Kidney (tissue), 13 donors: ENCODE measurements at regions not wholly inside any gene's neighbourhood (a gene's known extent, or its start where the extent isn't known, plus 50 kb on each side); places are given as distances from the start of the nearest gene placed in this dataset.
"Not testable (repeated sequence)": the region's sequence is repeated elsewhere in the genome, so short reads cannot be mapped to it uniquely, and the experiment has no call there.

Experiments used
- DNase-seq, 5 donors: peaks; one replicate each; pipeline ENCODE4 v3.0.0-alpha.2; 2013 to 2020
- FAIRE-seq: peaks from 2 replicates; lab custom pipeline; 2012; peaks lifted over from hg19 to GRCh38; lab: Jason Lieb, UNC
- H3K27ac ChIP-seq, 2 donors: one replicate each; pipeline ENCODE4 v1.7.0; 2013; ENCODE audit warnings: low read depth in 2 of 2, low read length in 2 of 2, inconsistent platforms in 1 of 2
- H3K27me3 ChIP-seq: one replicate; pipeline ENCODE4 v1.7.1; 2013; ENCODE audit warnings: low read length, inconsistent platforms; ENCODE audit not compliant: control insufficient read depth, insufficient read depth
- H3K36me3 ChIP-seq, 3 donors: one replicate each; pipeline versions ENCODE4 v1.7.0 to v1.7.1; 2013; ENCODE audit warnings: low read length in 3 of 3, control low read depth in 1 of 3, inconsistent platforms in 1 of 3; ENCODE audit not compliant: insufficient read depth in 3 of 3, control insufficient read depth in 2 of 3
- H3K4me1 ChIP-seq, 3 donors: one replicate each; pipeline versions ENCODE4 v1.7.0 to v1.7.1; 2013; ENCODE audit warnings: low read length in 3 of 3, inconsistent platforms in 1 of 3, low read depth in 1 of 3; ENCODE audit not compliant: control insufficient read depth in 2 of 3, insufficient read depth in 2 of 3
- H3K4me3 ChIP-seq, 3 donors: one replicate each; pipeline versions ENCODE4 v1.7.0 to v1.8.1; 2013; ENCODE audit warnings: low read length in 3 of 3, control low read depth in 1 of 3, inconsistent platforms in 1 of 3
- H3K9ac ChIP-seq, 3 donors: one replicate each; pipeline versions ENCODE4 v1.7.0 to v1.7.1; 2013; ENCODE audit warnings: low read length in 3 of 3, control low read depth in 1 of 3, inconsistent platforms in 1 of 3
- H3K9me3 ChIP-seq, 3 donors: one replicate each; pipeline versions ENCODE4 v1.7.0 to v1.7.1; 2013; ENCODE audit warnings: low read length in 3 of 3, control low read depth in 1 of 3, inconsistent platforms in 1 of 3; ENCODE audit not compliant: control insufficient read depth in 2 of 3, insufficient read depth in 1 of 3
- CTCF ChIP-seq: IDR thresholded peaks from 3 replicates; pipeline ENCODE4 v1.5.1; 2012; ENCODE audit warnings: mild to moderate bottlenecking, moderate library complexity, borderline replicate concordance; ENCODE audit not compliant: insufficient read depth; ENCODE audit errors: extremely low read depth
- intact Hi-C: fragments of 100-400 bp; cut with DNase I; formaldehyde crosslinking; loops from one replicate; pipeline ENCODE4 v1.11.1; 2022
- donor health status: control.
- donor health status: control.
- donor health status: control.
- donor health status: control.
- donor health status: control.
- donor health status: DM: yes; HTN: yes; CAD: no.
- donor health status: Normal renal cell carcinoma (clear cell type).

- Histone ChIP-seq H3K9me3 (no peaks in the 10 kb centered on the region), H3K4me3 (no peak overlapping the region), H3K9ac (no peak overlapping the region), H3K27me3 (no peaks in the 10 kb centered on the region), H3K4me1 (no peaks in the 10 kb centered on the region), H3K36me3 (no peaks in the 10 kb centered on the region), H3K27ac (no peak overlapping the region)
- intact Hi-C loops: no loop called here
- no peak for FAIRE-seq
- TF ChIP-seq CTCF: no peak
- DNase-seq: peak in 1 of 5 donors; percentile 43
Observed at GRCh38 chr3:157585386-157585785, 82.2 kb upstream of the VEPH1 start.

- FAIRE-seq (no peak), DNase-seq (no peak)
- no peak overlapping the region for H3K27ac ChIP-seq
Observed at GRCh38 chr3:157582637-157582973, 79.4 kb upstream of the VEPH1 start.

GRCh38 chr3:157581956-157582636 lies 78.9 kb upstream of the VEPH1 start:
- DNase-seq, H3K27ac ChIP-seq, H3K4me1 ChIP-seq, H3K27me3 ChIP-seq, H3K36me3 ChIP-seq, intact Hi-C loops, FAIRE-seq, H3K4me3 ChIP-seq, H3K9ac ChIP-seq, H3K9me3 ChIP-seq: not testable (repeated sequence)

More at GRCh38 chr3:157582637-157582973, 79.4 kb upstream of the VEPH1 start:
- Histone ChIP-seq H3K9ac (no peak overlapping the region), H3K9me3 (no peaks in the 10 kb centered on the region), H3K27me3 (no peaks in the 10 kb centered on the region), H3K4me1 (no peaks in the 10 kb centered on the region), H3K36me3 (no peaks in the 10 kb centered on the region), H3K4me3 (no peak overlapping the region)
- intact Hi-C loops: no loop called here
- no peak for TF ChIP-seq CTCF

- H3K27ac ChIP-seq: no peak overlapping the region
- DNase-seq (peak in 1 of 5 donors; percentile 18), FAIRE-seq (no peak)
- H3K9ac ChIP-seq: no peak overlapping the region
- no peaks in the 10 kb centered on the region for H3K27me3 ChIP-seq
- H3K4me1 ChIP-seq: no peaks in the 10 kb centered on the region
- no peaks in the 10 kb centered on the region for H3K9me3 ChIP-seq
- H3K36me3 ChIP-seq: no peaks in the 10 kb centered on the region
- no peak for TF ChIP-seq CTCF
- no peak overlapping the region for H3K4me3 ChIP-seq
- intact Hi-C loops: no loop called here
Observed at GRCh38 chr3:157581371-157581770, 78.2 kb upstream of the VEPH1 start.
